CD4-positive, alpha-beta T cell (primary cell): ENCODE measurements at regions not wholly inside any gene's neighbourhood (a gene's known extent, or its start where the extent isn't known, plus 50 kb on each side); places are given as distances from the start of the nearest gene placed in this dataset.

Experiments used
- ATAC-seq: fragments of 200-7000 bp; cut with Tn5 transposase; one replicate; pipeline ENCODE4 v1.10.0; 2022; ENCODE audit warnings: mild to moderate bottlenecking; ENCODE audit not compliant: poor library complexity
- CTCF ChIA-PET: fragments of 350-600 bp; sonication (Branson Sonifier 250); formaldehyde crosslinking; loops from one replicate; lab custom pipeline; 2021; ENCODE audit warnings: antibody characterized with exemption, inconsistent platforms; lab: Charles Lee
- POLR2A ChIA-PET: fragments of 350-600 bp; sonication (Branson Sonifier 250); formaldehyde crosslinking; loops from one replicate; lab custom pipeline; 2021; ENCODE audit warnings: antibody characterized with exemption, inconsistent platforms; lab: Charles Lee
- DNase-seq, 14 experiments: peaks; one replicate each; pipeline ENCODE4 v3.0.0-alpha.2; 2013 to 2020; ENCODE audit warnings: mixed read lengths in 2 of 14
- H3K27ac ChIP-seq, 2 donors: one replicate each; pipeline versions ENCODE4 v1.5.1 to v1.7.0; 2013; ENCODE audit warnings: low read length in 2 of 2, low read depth in 1 of 2, mild to moderate bottlenecking in 1 of 2
- H3K27me3 ChIP-seq, 2 experiments: 1 replicate in 1 of 2; 2 replicates in 1 of 2; pipeline versions ENCODE4 v1.6.1 to v1.7.0; 2013; ENCODE audit warnings: low read length in 2 of 2, control low read depth in 1 of 2, mild to moderate bottlenecking in 1 of 2, moderate library complexity in 1 of 2; ENCODE audit not compliant: insufficient read depth in 2 of 2, control insufficient read depth in 1 of 2
- H3K36me3 ChIP-seq: one replicate; pipeline ENCODE4 v1.6.1; 2013; ENCODE audit warnings: low read length, control low read depth; ENCODE audit not compliant: insufficient read depth
- H3K4me1 ChIP-seq: one replicate; pipeline ENCODE4 v1.6.1; 2013; ENCODE audit warnings: low read length, control low read depth; ENCODE audit not compliant: insufficient read depth
- H3K4me3 ChIP-seq: one replicate; pipeline ENCODE4 v1.5.1; 2013; ENCODE audit warnings: mild to moderate bottlenecking, low read length, moderate library complexity
- H3K9me3 ChIP-seq, 2 experiments: 1 replicate in 1 of 2; 2 replicates in 1 of 2; pipeline versions ENCODE4 v1.6.1 to v1.7.0; 2013; ENCODE audit warnings: low read length in 2 of 2, mild to moderate bottlenecking in 2 of 2, control low read depth in 1 of 2, moderate library complexity in 1 of 2; ENCODE audit not compliant: control insufficient read depth in 1 of 2, insufficient read depth in 1 of 2
- H3K27ac Mint-ChIP-seq: one replicate; pipeline ENCODE4 v1.8.0; 2020; ENCODE audit warnings: mixed read lengths
- H3K27me3 Mint-ChIP-seq: one replicate; pipeline ENCODE4 v1.8.0; 2021; ENCODE audit warnings: mixed read lengths
- H3K36me3 Mint-ChIP-seq: one replicate; pipeline ENCODE4 v1.8.0; 2021; ENCODE audit warnings: low read depth, mixed read lengths
- H3K4me1 Mint-ChIP-seq: one replicate; pipeline ENCODE4 v1.8.0; 2021; ENCODE audit warnings: low read depth, mixed read lengths
- H3K4me3 Mint-ChIP-seq: one replicate; pipeline ENCODE4 v1.8.0; 2020; ENCODE audit warnings: mild to moderate bottlenecking, mixed read lengths
- H3K9me3 Mint-ChIP-seq: one replicate; pipeline ENCODE4 v1.8.0; 2020; ENCODE audit warnings: mixed read lengths
- intact Hi-C, 2 experiments: fragments of 100-400 bp; cut with DNase I in 1 of 2; cut with micrococcal nuclease in 1 of 2; formaldehyde crosslinking; loops; one replicate each; pipeline versions ENCODE4 v1.15.1 to v1.9.0; 2023 to 2025; cut with DNase I, micrococcal nuclease
- TF ChIP-seq, protein P1 (sequence below): fragments of 200-600 bp; IDR thresholded peaks from one replicate; pipeline ENCODE4 v1.8.0; 2022; ENCODE audit warnings: antibody characterized with exemption, mild to moderate bottlenecking

DNA sequence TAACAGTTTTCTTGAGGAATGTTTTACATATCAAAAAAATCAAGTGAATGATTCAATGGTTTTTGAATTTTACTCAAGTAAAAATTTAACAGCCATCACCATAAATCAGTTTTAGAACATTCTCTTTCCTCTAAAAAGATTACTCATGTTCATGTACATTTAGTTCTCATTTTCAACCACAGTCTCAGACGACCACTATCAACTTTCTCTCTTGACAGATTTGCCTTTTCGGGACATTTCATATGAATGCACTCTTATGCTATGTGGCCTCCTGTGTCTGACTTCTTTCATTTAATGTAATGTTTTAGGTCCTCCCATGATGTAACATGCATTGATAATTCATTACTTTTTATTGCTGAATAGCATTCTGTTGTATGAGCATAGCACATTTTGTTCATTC lies 309.3 kb upstream of the PLSCR5 start:
- no peak overlapping the region for H3K27ac Mint-ChIP-seq
- DNase-seq (no peak), ATAC-seq (no peak)
- H3K9me3 Mint-ChIP-seq = peaks cover 4% of the 10 kb centered on the region
- H3K9me3 ChIP-seq = peaks cover 0 to 3% of the 10 kb centered on the region in 2 experiments
- TF ChIP-seq, protein P1, sequence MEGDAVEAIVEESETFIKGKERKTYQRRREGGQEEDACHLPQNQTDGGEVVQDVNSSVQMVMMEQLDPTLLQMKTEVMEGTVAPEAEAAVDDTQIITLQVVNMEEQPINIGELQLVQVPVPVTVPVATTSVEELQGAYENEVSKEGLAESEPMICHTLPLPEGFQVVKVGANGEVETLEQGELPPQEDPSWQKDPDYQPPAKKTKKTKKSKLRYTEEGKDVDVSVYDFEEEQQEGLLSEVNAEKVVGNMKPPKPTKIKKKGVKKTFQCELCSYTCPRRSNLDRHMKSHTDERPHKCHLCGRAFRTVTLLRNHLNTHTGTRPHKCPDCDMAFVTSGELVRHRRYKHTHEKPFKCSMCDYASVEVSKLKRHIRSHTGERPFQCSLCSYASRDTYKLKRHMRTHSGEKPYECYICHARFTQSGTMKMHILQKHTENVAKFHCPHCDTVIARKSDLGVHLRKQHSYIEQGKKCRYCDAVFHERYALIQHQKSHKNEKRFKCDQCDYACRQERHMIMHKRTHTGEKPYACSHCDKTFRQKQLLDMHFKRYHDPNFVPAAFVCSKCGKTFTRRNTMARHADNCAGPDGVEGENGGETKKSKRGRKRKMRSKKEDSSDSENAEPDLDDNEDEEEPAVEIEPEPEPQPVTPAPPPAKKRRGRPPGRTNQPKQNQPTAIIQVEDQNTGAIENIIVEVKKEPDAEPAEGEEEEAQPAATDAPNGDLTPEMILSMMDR = no peak
- H3K36me3 Mint-ChIP-seq = no peaks in the 10 kb centered on the region
- H3K4me3 ChIP-seq = no peak overlapping the region
- no peaks in the 10 kb centered on the region for H3K4me1 Mint-ChIP-seq
- ChIA-PET POLR2A (no interaction called here), CTCF (no interaction called here)
- no peaks in the 10 kb centered on the region for H3K27me3 Mint-ChIP-seq
- no peaks in the 10 kb centered on the region for H3K27me3 ChIP-seq
- intact Hi-C loops = no loop called here
- H3K27ac ChIP-seq = no peak overlapping the region
- H3K36me3 ChIP-seq = no peaks in the 10 kb centered on the region
- no peaks in the 10 kb centered on the region for H3K4me1 ChIP-seq
- no peak overlapping the region for H3K4me3 Mint-ChIP-seq

DNA sequence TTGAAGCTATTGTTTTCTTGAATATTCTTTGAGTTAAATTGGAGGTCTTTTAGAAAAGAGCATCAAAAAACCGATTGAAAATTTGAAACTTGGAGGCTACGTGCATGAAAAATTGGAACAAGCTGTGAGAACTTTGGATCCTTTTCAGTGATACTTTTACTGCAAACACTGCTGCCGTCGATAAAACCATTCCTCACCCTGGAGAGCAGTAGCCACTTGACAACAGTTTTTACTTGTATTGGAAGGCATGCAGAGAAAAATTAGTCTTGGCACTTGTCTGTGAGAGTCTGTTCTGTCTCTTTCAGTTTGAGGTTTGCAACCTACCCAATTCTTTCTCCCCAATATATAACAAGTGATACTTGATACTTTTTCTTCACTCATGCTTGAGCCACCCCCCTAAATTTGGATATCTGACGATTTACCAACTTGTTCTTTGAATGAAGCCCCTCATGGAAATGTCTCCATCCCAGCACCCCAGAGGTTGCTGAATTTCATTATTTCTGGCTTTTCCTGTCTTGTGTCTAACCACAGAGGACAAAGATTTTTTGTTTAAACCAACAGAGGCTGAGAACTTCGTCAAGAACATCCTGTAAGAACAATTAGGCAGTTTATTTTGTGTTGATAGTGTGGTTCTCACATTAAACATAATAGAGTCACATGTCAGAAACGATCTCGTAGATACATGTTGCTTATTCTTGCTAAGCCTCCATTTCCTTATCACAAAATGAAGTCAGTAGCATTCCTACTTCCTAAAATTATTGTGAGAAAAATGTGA lies 307.3 kb upstream of the PLSCR5 start:
- ChIA-PET CTCF (no interaction called here), POLR2A (no interaction called here)
- peaks cover 4% of the 10 kb centered on the region for H3K9me3 Mint-ChIP-seq
- Histone ChIP-seq H3K27me3 (no peaks in the 10 kb centered on the region), H3K4me3 (no peak overlapping the region), H3K9me3 (peaks cover 0 to 3% of the 10 kb centered on the region in 2 experiments), H3K4me1 (no peaks in the 10 kb centered on the region), H3K36me3 (no peaks in the 10 kb centered on the region), H3K27ac (no peak overlapping the region)
- no peak for ATAC-seq
- no peak overlapping the region for H3K4me3 Mint-ChIP-seq
- no peaks in the 10 kb centered on the region for H3K36me3 Mint-ChIP-seq
- no peak for DNase-seq
- no peak overlapping the region for H3K27ac Mint-ChIP-seq
- TF ChIP-seq, protein P1 = no peak
- H3K4me1 Mint-ChIP-seq = no peaks in the 10 kb centered on the region
- H3K27me3 Mint-ChIP-seq = no peaks in the 10 kb centered on the region
- intact Hi-C loops = no loop called here

DNA sequence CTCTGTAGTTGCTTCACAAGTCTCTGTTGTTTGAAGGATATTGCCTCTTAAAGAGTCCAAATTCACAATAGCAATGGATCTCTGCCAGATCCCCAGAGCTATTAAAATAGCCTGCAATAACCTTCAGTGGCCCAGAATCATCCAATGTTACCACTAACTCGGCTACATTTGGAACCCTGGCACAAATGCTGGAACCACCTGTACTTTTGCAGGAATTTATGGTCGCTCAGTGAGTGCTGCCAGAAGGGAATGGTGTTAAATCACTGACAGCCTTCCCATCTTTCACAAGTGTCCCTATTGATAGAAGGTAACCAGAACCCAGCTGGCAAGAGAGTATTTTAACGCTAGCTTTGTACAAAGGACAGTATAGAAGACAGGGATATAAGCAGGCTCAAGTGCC lies 298.8 kb upstream of the PLSCR5 start:
- DNase-seq (no peak), ATAC-seq (no peak)
- Histone ChIP-seq H3K4me3 (no peak overlapping the region), H3K27ac (no peak overlapping the region), H3K9me3 (peaks cover 4 to 5% of the 10 kb centered on the region in 2 experiments), H3K36me3 (no peaks in the 10 kb centered on the region), H3K27me3 (no peaks in the 10 kb centered on the region), H3K4me1 (no peaks in the 10 kb centered on the region)
- CTCF ChIA-PET = no interaction called here
- H3K4me1 Mint-ChIP-seq = no peaks in the 10 kb centered on the region
- intact Hi-C loops = no loop called here
- H3K9me3 Mint-ChIP-seq = peaks cover 3% of the 10 kb centered on the region
- POLR2A ChIA-PET = no interaction called here
- H3K27me3 Mint-ChIP-seq = no peaks in the 10 kb centered on the region
- TF ChIP-seq, protein P1 = no peak
- no peak overlapping the region for H3K4me3 Mint-ChIP-seq
- no peak overlapping the region for H3K27ac Mint-ChIP-seq
- no peaks in the 10 kb centered on the region for H3K36me3 Mint-ChIP-seq
